ENCODE measurements at regions not wholly inside any gene's neighbourhood (a gene's known extent, or its start where the extent isn't known, plus 50 kb on each side); places are given as distances from the start of the nearest gene placed in this dataset.

DNA sequence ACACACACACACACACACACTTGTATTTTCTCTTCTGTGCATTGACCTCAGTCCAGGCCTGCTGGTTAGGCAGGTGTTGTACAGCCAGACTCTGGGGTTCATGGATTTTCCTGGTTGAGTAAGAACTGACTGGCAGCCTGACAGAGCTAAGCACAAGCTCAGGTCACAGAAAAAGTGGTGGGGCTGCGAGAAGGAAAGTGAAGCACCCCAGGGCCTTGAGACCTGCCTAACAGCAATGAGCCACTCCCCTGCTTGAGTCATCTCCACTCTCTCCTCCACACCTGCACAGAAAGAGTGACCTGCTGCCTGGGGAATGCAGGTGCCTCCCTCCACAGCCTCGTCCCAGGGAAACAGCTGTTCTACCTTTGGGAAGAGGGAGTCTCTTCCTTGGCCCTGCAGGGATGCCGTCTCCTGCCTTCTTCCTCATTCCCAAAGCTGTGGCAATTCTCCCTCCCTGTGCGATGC, 91.4 kb upstream of the LGALSL start (continued):
- no peak for TF ChIP-seq CTCF (conservative IDR thresholded peaks at IDR 0.05; ENCODE audit: low read depth in 2 of 2)
- TF ChIP-seq, protein P1, sequence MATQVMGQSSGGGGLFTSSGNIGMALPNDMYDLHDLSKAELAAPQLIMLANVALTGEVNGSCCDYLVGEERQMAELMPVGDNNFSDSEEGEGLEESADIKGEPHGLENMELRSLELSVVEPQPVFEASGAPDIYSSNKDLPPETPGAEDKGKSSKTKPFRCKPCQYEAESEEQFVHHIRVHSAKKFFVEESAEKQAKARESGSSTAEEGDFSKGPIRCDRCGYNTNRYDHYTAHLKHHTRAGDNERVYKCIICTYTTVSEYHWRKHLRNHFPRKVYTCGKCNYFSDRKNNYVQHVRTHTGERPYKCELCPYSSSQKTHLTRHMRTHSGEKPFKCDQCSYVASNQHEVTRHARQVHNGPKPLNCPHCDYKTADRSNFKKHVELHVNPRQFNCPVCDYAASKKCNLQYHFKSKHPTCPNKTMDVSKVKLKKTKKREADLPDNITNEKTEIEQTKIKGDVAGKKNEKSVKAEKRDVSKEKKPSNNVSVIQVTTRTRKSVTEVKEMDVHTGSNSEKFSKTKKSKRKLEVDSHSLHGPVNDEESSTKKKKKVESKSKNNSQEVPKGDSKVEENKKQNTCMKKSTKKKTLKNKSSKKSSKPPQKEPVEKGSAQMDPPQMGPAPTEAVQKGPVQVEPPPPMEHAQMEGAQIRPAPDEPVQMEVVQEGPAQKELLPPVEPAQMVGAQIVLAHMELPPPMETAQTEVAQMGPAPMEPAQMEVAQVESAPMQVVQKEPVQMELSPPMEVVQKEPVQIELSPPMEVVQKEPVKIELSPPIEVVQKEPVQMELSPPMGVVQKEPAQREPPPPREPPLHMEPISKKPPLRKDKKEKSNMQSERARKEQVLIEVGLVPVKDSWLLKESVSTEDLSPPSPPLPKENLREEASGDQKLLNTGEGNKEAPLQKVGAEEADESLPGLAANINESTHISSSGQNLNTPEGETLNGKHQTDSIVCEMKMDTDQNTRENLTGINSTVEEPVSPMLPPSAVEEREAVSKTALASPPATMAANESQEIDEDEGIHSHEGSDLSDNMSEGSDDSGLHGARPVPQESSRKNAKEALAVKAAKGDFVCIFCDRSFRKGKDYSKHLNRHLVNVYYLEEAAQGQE (IDR thresholded peaks at IDR 0.05; ENCODE audit: unreplicated experiment): no peak

DNA sequence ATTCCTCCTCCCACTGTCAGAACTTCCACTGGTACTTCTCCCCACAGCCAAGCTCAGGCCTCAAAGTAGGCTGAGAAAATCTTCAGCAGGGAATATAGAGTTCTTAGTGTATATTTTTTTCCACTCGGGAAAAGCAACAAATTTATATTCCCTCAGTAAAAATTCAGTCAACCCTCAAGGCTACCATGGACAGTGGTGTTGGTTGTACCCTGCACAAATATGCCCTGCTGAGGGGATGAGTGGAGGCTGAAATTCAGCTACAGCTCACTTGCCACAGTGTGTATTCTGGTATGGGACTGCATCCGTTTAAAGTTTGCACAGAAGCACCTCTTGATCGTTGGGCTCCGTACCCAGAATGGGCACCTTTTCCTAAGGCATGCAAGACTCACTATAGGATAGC, 90.8 kb upstream of the LGALSL start:
- no peaks in the 10 kb centered on the region for H3K79me2 ChIP-seq (replicated peaks; ENCODE audit: insufficient read depth)
- DNase-seq (ENCODE audit: low spot score): no peak
- no peak for ATAC-seq
- no peak overlapping the region for H3K4me3 Mint-ChIP-seq
- H3K9me3 Mint-ChIP-seq: no peaks in the 10 kb centered on the region
- peaks cover 10% of the 10 kb centered on the region for H3K4me1 ChIP-seq (ENCODE audit: insufficient read depth)
- H3K4me1 Mint-ChIP-seq: peaks cover 28% of the 10 kb centered on the region
- H2AFZ ChIP-seq: no peak overlapping the region
- H3K4me2 ChIP-seq: no peak overlapping the region
- 0 out of 2 replicates have a peak, but pooled peaks cover 2% of the 10 kb centered on the region for H3F3A ChIP-seq (replicated peaks; ENCODE audit: low read depth)
- no peaks in the 10 kb centered on the region for H4K20me1 ChIP-seq (replicated peaks; ENCODE audit: insufficient read depth)
- H3K27me3 ChIP-seq (ENCODE audit: insufficient read depth): no peaks in the 10 kb centered on the region
- no peak overlapping the region for H3K27ac ChIP-seq (ENCODE audit: low read depth)
- no peak overlapping the region for H3K4me3 ChIP-seq
- H3K36me3 Mint-ChIP-seq (ENCODE audit: low read depth): no peaks in the 10 kb centered on the region
- H3K27ac Mint-ChIP-seq: no peak overlapping the region
- H3K36me3 ChIP-seq (ENCODE audit: insufficient read depth): no peaks in the 10 kb centered on the region
- H3K27me3 Mint-ChIP-seq (ENCODE audit: insufficient read depth, low read depth, poor library complexity): peaks cover 8% of the 10 kb centered on the region
- H3K9me2 ChIP-seq (ENCODE audit: insufficient read depth): 0 out of 2 replicates have a peak, but pooled peaks cover 2% of the 10 kb centered on the region
- TF ChIP-seq CREB1 (CRISPR knock-in tag; IDR thresholded peaks at IDR 0.05; ENCODE audit: low read depth): no peak
- no peak for TF ChIP-seq ZNF114 (CRISPR knock-in tag; IDR thresholded peaks at IDR 0.05)
- no peak for TF ChIP-seq STAT1 (IDR thresholded peaks at IDR 0.05; ENCODE audit: unreplicated experiment)
- TF ChIP-seq CTCF (conservative IDR thresholded peaks at IDR 0.05; ENCODE audit: low read depth in 2 of 2): no peak
- no peak for TF ChIP-seq ZNF331 (CRISPR knock-in tag; IDR thresholded peaks at IDR 0.05; ENCODE audit: low read depth)
- no peak for TF ChIP-seq NANOG (IDR thresholded peaks at IDR 0.05; ENCODE audit: borderline replicate concordance)
- TF ChIP-seq JUNB (IDR thresholded peaks at IDR 0.05; ENCODE audit: unreplicated experiment): no peak
- TF ChIP-seq, protein P1 (IDR thresholded peaks at IDR 0.05; ENCODE audit: unreplicated experiment): no peak

All from GM23338 (cell line).